ENCODE measurements at regions not wholly inside any gene's neighbourhood (a gene's known extent, or its start where the extent isn't known, plus 50 kb on each side); places are given as distances from the start of the nearest gene placed in this dataset.

DNA sequence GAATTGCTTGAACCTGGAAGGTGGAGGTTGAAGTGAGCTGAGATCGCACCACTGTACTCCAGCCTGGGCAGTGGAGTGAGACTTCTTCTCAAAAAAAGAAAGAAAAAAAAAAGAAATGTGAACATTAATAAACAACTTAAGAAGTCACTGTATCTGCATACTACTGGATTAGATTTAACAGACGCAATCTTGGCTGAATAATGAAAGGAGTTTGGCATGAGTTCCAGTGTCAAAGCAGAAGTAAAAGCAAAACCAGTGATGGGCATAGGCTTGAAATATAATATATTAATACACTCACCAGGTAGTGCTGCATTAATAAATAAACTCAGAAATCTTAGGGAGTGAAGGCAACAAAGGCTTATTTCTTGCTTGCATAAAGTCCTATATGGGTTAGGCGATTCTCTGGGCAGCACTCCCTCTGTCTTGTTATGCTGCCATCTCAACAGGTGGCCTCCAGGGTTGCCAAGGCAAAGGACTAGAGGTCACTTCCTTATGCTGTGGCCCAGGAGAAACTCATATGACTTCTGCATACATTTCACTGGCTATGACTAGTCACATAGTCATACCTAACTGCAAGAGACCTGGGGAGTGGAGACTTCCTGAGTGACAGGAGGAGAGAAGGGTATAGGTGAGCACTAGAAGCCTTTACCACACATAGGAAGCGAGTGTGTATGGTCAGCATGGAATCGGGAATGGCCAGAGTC lies 296.2 kb upstream of the SPRED2 start:
- no peaks in the 10 kb centered on the region for H3K36me3 ChIP-seq (replicated peaks in 1 of 2; ENCODE audit: control insufficient read depth in 1 of 2, insufficient read depth in 2 of 2, low read length in 2 of 2)
- no peak overlapping the region for H3K27ac ChIP-seq (ENCODE audit: extremely low read length, insufficient read depth, low read length)
- no peak overlapping the region for H3K9ac ChIP-seq (ENCODE audit: insufficient read depth, low read depth, low read length)
- TF ChIP-seq RNF2 (conservative IDR thresholded peaks at IDR 0.05; ENCODE audit: low read depth): no peak
- no peak for TF ChIP-seq ZSCAN9 (CRISPR knock-in tag; IDR thresholded peaks at IDR 0.05; ENCODE audit: borderline replicate concordance)
- no peak for TF ChIP-seq ZNF737 (CRISPR knock-in tag; IDR thresholded peaks at IDR 0.05; ENCODE audit: borderline replicate concordance)
- no peak for TF ChIP-seq ZNF138 (CRISPR knock-in tag; IDR thresholded peaks at IDR 0.05; ENCODE audit: low read depth)
- no peak for TF ChIP-seq SMAD1 (CRISPR knock-in tag; IDR thresholded peaks at IDR 0.05; ENCODE audit: borderline replicate concordance, low read depth)
- TF ChIP-seq BCL6 (CRISPR knock-in tag; IDR thresholded peaks at IDR 0.05): no peak
- TF ChIP-seq SP5 (CRISPR knock-in tag; IDR thresholded peaks at IDR 0.05; ENCODE audit: borderline replicate concordance, low read depth): no peak
- TF ChIP-seq, protein P1, sequence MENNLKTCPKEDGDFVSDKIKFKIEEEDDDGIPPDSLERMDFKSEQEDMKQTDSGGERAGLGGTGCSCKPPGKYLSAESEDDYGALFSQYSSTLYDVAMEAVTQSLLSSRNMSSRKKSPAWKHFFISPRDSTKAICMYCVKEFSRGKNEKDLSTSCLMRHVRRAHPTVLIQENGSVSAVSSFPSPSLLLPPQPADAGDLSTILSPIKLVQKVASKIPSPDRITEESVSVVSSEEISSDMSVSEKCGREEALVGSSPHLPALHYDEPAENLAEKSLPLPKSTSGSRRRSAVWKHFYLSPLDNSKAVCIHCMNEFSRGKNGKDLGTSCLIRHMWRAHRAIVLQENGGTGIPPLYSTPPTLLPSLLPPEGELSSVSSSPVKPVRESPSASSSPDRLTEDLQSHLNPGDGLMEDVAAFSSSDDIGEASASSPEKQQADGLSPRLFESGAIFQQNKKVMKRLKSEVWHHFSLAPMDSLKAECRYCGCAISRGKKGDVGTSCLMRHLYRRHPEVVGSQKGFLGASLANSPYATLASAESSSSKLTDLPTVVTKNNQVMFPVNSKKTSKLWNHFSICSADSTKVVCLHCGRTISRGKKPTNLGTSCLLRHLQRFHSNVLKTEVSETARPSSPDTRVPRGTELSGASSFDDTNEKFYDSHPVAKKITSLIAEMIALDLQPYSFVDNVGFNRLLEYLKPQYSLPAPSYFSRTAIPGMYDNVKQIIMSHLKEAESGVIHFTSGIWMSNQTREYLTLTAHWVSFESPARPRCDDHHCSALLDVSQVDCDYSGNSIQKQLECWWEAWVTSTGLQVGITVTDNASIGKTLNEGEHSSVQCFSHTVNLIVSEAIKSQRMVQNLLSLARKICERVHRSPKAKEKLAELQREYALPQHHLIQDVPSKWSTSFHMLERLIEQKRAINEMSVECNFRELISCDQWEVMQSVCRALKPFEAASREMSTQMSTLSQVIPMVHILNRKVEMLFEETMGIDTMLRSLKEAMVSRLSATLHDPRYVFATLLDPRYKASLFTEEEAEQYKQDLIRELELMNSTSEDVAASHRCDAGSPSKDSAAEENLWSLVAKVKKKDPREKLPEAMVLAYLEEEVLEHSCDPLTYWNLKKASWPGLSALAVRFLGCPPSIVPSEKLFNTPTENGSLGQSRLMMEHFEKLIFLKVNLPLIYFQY (CRISPR knock-in tag; IDR thresholded peaks at IDR 0.05; ENCODE audit: borderline replicate concordance): no peak
- TF ChIP-seq NCOA2 (CRISPR knock-in tag; IDR thresholded peaks at IDR 0.05): no peak
- TF ChIP-seq ZNF33A (CRISPR knock-in tag; IDR thresholded peaks at IDR 0.05; ENCODE audit: borderline replicate concordance): no peak
- TF ChIP-seq CC2D1A (CRISPR knock-in tag; IDR thresholded peaks at IDR 0.05): no peak
- TF ChIP-seq, protein P2, sequence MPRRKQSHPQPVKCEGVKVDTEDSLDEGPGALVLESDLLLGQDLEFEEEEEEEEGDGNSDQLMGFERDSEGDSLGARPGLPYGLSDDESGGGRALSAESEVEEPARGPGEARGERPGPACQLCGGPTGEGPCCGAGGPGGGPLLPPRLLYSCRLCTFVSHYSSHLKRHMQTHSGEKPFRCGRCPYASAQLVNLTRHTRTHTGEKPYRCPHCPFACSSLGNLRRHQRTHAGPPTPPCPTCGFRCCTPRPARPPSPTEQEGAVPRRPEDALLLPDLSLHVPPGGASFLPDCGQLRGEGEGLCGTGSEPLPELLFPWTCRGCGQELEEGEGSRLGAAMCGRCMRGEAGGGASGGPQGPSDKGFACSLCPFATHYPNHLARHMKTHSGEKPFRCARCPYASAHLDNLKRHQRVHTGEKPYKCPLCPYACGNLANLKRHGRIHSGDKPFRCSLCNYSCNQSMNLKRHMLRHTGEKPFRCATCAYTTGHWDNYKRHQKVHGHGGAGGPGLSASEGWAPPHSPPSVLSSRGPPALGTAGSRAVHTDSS (CRISPR knock-in tag; conservative IDR thresholded peaks at IDR 0.05): no peak
- TF ChIP-seq ZNF33B (CRISPR knock-in tag; IDR thresholded peaks at IDR 0.05): no peak
- TF ChIP-seq, protein P3, sequence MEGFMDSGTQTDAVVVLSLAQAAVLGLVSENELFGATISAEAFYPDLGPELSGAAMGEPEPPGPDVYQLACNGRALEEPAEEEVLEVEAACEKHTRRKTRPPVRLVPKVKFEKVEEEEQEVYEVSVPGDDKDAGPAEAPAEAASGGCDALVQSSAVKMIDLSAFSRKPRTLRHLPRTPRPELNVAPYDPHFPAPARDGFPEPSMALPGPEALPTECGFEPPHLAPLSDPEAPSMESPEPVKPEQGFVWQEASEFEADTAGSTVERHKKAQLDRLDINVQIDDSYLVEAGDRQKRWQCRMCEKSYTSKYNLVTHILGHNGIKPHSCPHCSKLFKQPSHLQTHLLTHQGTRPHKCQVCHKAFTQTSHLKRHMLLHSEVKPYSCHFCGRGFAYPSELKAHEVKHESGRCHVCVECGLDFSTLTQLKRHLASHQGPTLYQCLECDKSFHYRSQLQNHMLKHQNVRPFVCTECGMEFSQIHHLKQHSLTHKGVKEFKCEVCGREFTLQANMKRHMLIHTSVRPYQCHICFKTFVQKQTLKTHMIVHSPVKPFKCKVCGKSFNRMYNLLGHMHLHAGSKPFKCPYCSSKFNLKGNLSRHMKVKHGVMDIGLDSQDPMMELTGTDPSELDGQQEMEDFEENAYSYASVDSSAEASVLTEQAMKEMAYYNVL (CRISPR knock-in tag; IDR thresholded peaks at IDR 0.05; ENCODE audit: borderline replicate concordance): no peak
- TF ChIP-seq HOXA7 (CRISPR knock-in tag; IDR thresholded peaks at IDR 0.05): no peak
- TF ChIP-seq JUND (CRISPR knock-in tag; IDR thresholded peaks at IDR 0.05): no peak
- no peak for TF ChIP-seq NR2C2 (CRISPR knock-in tag; IDR thresholded peaks at IDR 0.05; ENCODE audit: borderline replicate concordance)
- no peak for TF ChIP-seq NR2F2 (IDR thresholded peaks at IDR 0.05; ENCODE audit: borderline replicate concordance, low read depth)
- no peak for TF ChIP-seq KMT2A (CRISPR knock-in tag; IDR thresholded peaks at IDR 0.05)
- no peak overlapping the region for H2AFZ ChIP-seq (ENCODE audit: low read length)
- H3K4me3 ChIP-seq (replicated peaks in 1 of 3; ENCODE audit: insufficient read depth in 1 of 3, low read depth in 2 of 3, low read length in 3 of 3): no peak overlapping the region
- H3K4me2 ChIP-seq (ENCODE audit: low read depth, low read length): no peak overlapping the region
- H3K79me2 ChIP-seq (ENCODE audit: insufficient read depth, low read length): no peaks in the 10 kb centered on the region
- in situ Hi-C loops (cut with HindIII; ENCODE audit: extremely low pct_ligation_motif_present, low pct_unique_long_range_greater_than_20kb) (no loop called here), intact Hi-C loops (cut with micrococcal nuclease; ENCODE audit: unreplicated experiment) (no loop called here)
- ChIA-PET CTCF (ENCODE audit: low intra/inter-chr PET ratio, low total read pairs) (no interaction called here), POLR2A (no interaction called here)
- H3K27me3 ChIP-seq (ENCODE audit: control insufficient read depth in 1 of 2, insufficient read depth in 2 of 2, low read length in 2 of 2): peaks cover 0 to 2% of the 10 kb centered on the region in 2 experiments; a peak in 1 of 5 replicates
- FAIRE-seq (no peak), DNase-seq (ENCODE audit: low spot score) (no peak), ATAC-seq (no peak; the same call in 2 of the 3 replicates)
- H3K4me1 ChIP-seq (ENCODE audit: insufficient read depth, low read length): no peaks in the 10 kb centered on the region
- H3K9me3 ChIP-seq (ENCODE audit: low read length): no peaks in the 10 kb centered on the region
- no TSS peak for BruUV-seq (replicated peaks)
- WGBS (ENCODE audit: low lambda C conversion rate): 15% methylated on average over 5 of the region's 5 CpGs
- H4K20me1 ChIP-seq (ENCODE audit: insufficient read depth, low read length): no peaks in the 10 kb centered on the region
